Fibroblast of lung (primary cell): ENCODE measurements at regions not wholly inside any gene's neighbourhood (a gene's known extent, or its start where the extent isn't known, plus 50 kb on each side); places are given as distances from the start of the nearest gene placed in this dataset.

Source experiments
- DNase-seq, 2 donors: peaks; one replicate each; pipeline versions ENCODE4 v3.0.0 to v3.0.0-alpha.2; 2010; ENCODE audit warnings: low read depth in 2 of 2
- H2AFZ ChIP-seq: 2 replicates; pipeline ENCODE4 v1.5.1; 2012; ENCODE audit warnings: low read length, control low read depth, inconsistent platforms
- H3K27ac ChIP-seq: 2 replicates; pipeline ENCODE4 v1.5.1; 2011; ENCODE audit warnings: low read length, control low read depth; ENCODE audit not compliant: insufficient read depth
- H3K27me3 ChIP-seq: 2 replicates; pipeline ENCODE4 v1.5.1; 2011; ENCODE audit warnings: mild to moderate bottlenecking, low read length; ENCODE audit not compliant: control insufficient read depth, insufficient read depth
- H3K36me3 ChIP-seq: 2 replicates; pipeline ENCODE4 v1.5.1; 2011; ENCODE audit warnings: low read length; ENCODE audit not compliant: control insufficient read depth, insufficient read depth
- H3K4me1 ChIP-seq: 2 replicates; pipeline ENCODE4 v1.5.1; 2011; ENCODE audit warnings: low read length; ENCODE audit not compliant: control insufficient read depth, insufficient read depth; ENCODE audit errors: extremely low read depth
- H3K4me2 ChIP-seq: 2 replicates; pipeline ENCODE4 v1.5.1; 2011; ENCODE audit warnings: low read length, control low read depth; ENCODE audit not compliant: insufficient read depth; ENCODE audit errors: extremely low read depth
- H3K4me3 ChIP-seq, 4 experiments: fragments of 200-600 bp in 1 of 4; sonication (generic) in 1 of 4; replicated peaks in 1 of 4; 2 replicates each; pipeline ENCODE4 v1.5.1; 2011 to 2016; ENCODE audit warnings: low read length in 4 of 4, low read depth in 3 of 4, mild to moderate bottlenecking in 3 of 4, control low read depth in 2 of 4, inconsistent platforms in 1 of 4, mixed read lengths in 1 of 4; ENCODE audit not compliant: insufficient read depth in 1 of 4; ENCODE audit errors: control extremely low read depth in 1 of 4
- H3K79me2 ChIP-seq: 2 replicates; pipeline ENCODE4 v1.5.1; 2012; ENCODE audit warnings: mild to moderate bottlenecking, low read length, inconsistent platforms; ENCODE audit not compliant: control insufficient read depth, insufficient read depth
- H3K9ac ChIP-seq: 2 replicates; pipeline ENCODE4 v1.5.1; 2011; ENCODE audit warnings: mild to moderate bottlenecking, low read length, control low read depth; ENCODE audit not compliant: insufficient read depth
- H3K9me3 ChIP-seq: 2 replicates; pipeline ENCODE4 v1.5.1; 2012; ENCODE audit warnings: low read depth, low read length; ENCODE audit not compliant: control insufficient read depth, insufficient read depth
- H4K20me1 ChIP-seq: 2 replicates; pipeline ENCODE4 v1.5.1; 2011; ENCODE audit warnings: low read length; ENCODE audit not compliant: control insufficient read depth, insufficient read depth; ENCODE audit errors: extremely low read depth
- CTCF ChIP-seq, 2 donors: IDR thresholded peaks in 1 of 2; conservative IDR thresholded peaks in 1 of 2; 1 replicate in 1 of 2; 2 replicates in 1 of 2; pipeline ENCODE4 v1.5.1; 2011 to 2012; ENCODE audit warnings: low read length in 2 of 2, control low read depth in 1 of 2, inconsistent platforms in 1 of 2, low read depth in 1 of 2, mild to moderate bottlenecking in 1 of 2
- EZH2 ChIP-seq: IDR thresholded peaks from 2 replicates; pipeline ENCODE4 v1.5.1; 2012; ENCODE audit warnings: low read length, control low read depth, mild to moderate bottlenecking; ENCODE audit errors: missing control alignments

GRCh38 chr12:84779169-84779568, 133.4 kb downstream of the SLC6A15 start:
- no peak for TF ChIP-seq EZH2
- peak in 1 of 2 donors; percentile 20 for TF ChIP-seq CTCF (conservative IDR thresholded peaks at IDR 0.05 in 1 of 2, IDR thresholded peaks at IDR 0.05 in 1 of 2; ENCODE audit: low read depth in 1 of 2, low read length in 2 of 2)
- H3K79me2 ChIP-seq: no peaks in the 10 kb centered on the region
- H3K36me3 ChIP-seq: no peaks in the 10 kb centered on the region
- no peaks in the 10 kb centered on the region for H4K20me1 ChIP-seq
- no peaks in the 10 kb centered on the region for H3K9me3 ChIP-seq
- no peak overlapping the region for H3K27ac ChIP-seq
- no peak overlapping the region for H3K9ac ChIP-seq
- no peak overlapping the region for H2AFZ ChIP-seq
- H3K4me3 ChIP-seq: no peak overlapping the region
- peak; percentile 45 to 79 for DNase-seq
- H3K4me1 ChIP-seq: no peaks in the 10 kb centered on the region
- H3K27me3 ChIP-seq: no peaks in the 10 kb centered on the region
- H3K4me2 ChIP-seq: no peak overlapping the region

GRCh38 chr12:84772281-84772680, 140.3 kb downstream of the SLC6A15 start:
- H3K4me1 ChIP-seq: no peaks in the 10 kb centered on the region
- peak; percentile 31 to 74 for DNase-seq
- no peak overlapping the region for H3K4me2 ChIP-seq
- no peaks in the 10 kb centered on the region for H3K36me3 ChIP-seq
- H3K79me2 ChIP-seq: no peaks in the 10 kb centered on the region
- no peak overlapping the region for H2AFZ ChIP-seq
- H3K27ac ChIP-seq: no peak overlapping the region
- no peaks in the 10 kb centered on the region for H3K9me3 ChIP-seq
- H4K20me1 ChIP-seq: no peaks in the 10 kb centered on the region
- no peak overlapping the region for H3K9ac ChIP-seq
- TF ChIP-seq CTCF (conservative IDR thresholded peaks at IDR 0.05 in 1 of 2, IDR thresholded peaks at IDR 0.05 in 1 of 2; ENCODE audit: low read depth in 1 of 2, low read length in 2 of 2) (no peak), EZH2 (no peak)
- no peak overlapping the region for H3K4me3 ChIP-seq
- H3K27me3 ChIP-seq: no peaks in the 10 kb centered on the region

GRCh38 chr12:84767079-84767478, 145.5 kb downstream of the SLC6A15 start:
- Histone ChIP-seq H4K20me1 (no peaks in the 10 kb centered on the region), H3K27ac (no peak overlapping the region), H2AFZ (no peak overlapping the region), H3K4me1 (no peaks in the 10 kb centered on the region), H3K9ac (no peak overlapping the region), H3K79me2 (no peaks in the 10 kb centered on the region), H3K4me3 (no peak overlapping the region), H3K27me3 (no peaks in the 10 kb centered on the region), H3K4me2 (no peak overlapping the region), H3K36me3 (no peaks in the 10 kb centered on the region), H3K9me3 (no peaks in the 10 kb centered on the region)
- TF ChIP-seq EZH2 (no peak), CTCF (conservative IDR thresholded peaks at IDR 0.05 in 1 of 2, IDR thresholded peaks at IDR 0.05 in 1 of 2; ENCODE audit: low read depth in 1 of 2, low read length in 2 of 2) (no peak)
- no peak for DNase-seq
